ENCODE measurements at regions not wholly inside any gene's neighbourhood (a gene's known extent, or its start where the extent isn't known, plus 50 kb on each side); places are given as distances from the start of the nearest gene placed in this dataset.

- no peak for TF ChIP-seq POLR2AphosphoS5 (IDR thresholded peaks at IDR 0.05; ENCODE audit: low read depth, low read length)
- TF ChIP-seq, protein P1, sequence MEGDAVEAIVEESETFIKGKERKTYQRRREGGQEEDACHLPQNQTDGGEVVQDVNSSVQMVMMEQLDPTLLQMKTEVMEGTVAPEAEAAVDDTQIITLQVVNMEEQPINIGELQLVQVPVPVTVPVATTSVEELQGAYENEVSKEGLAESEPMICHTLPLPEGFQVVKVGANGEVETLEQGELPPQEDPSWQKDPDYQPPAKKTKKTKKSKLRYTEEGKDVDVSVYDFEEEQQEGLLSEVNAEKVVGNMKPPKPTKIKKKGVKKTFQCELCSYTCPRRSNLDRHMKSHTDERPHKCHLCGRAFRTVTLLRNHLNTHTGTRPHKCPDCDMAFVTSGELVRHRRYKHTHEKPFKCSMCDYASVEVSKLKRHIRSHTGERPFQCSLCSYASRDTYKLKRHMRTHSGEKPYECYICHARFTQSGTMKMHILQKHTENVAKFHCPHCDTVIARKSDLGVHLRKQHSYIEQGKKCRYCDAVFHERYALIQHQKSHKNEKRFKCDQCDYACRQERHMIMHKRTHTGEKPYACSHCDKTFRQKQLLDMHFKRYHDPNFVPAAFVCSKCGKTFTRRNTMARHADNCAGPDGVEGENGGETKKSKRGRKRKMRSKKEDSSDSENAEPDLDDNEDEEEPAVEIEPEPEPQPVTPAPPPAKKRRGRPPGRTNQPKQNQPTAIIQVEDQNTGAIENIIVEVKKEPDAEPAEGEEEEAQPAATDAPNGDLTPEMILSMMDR (IDR thresholded peaks at IDR 0.05): no peak
Observed at GRCh38 chr16:60407034-60407433, 1629.2 kb downstream of the CDH8 start.

All from Panc1 (cell line).